ENCODE measurements at regions not wholly inside any gene's neighbourhood (a gene's known extent, or its start where the extent isn't known, plus 50 kb on each side); places are given as distances from the start of the nearest gene placed in this dataset.

GRCh38 chr3:184481984-184482671 is 79.5 kb upstream of the EPHB3 start:
- peaks cover 4 to 5% of the 10 kb centered on the region in 2 experiments; a peak in 2 of 4 replicates for H3K4me1 Mint-ChIP-seq

More at GRCh38 chr3:184481984-184482671, 79.5 kb upstream of the EPHB3 start:
- no peaks in the 10 kb centered on the region for H3K79me1 ChIP-seq (ENCODE audit: insufficient read depth, low read depth, low read length, poor library complexity, severe bottlenecking)
- no peak overlapping the region for H3K27ac ChIP-seq (ENCODE audit: insufficient read length, low read depth, low read length)
- no peak for DNase-seq
- no CpG with 5 or more reads among the region's 7 CpGs for WGBS (ENCODE audit: extremely low coverage, insufficient read length, low lambda C conversion rate)
- no peak overlapping the region for H2BK12ac ChIP-seq (ENCODE audit: insufficient read length, low read depth, low read length)
- H3K14ac ChIP-seq (ENCODE audit: insufficient read depth, low read length), result no peak overlapping the region
- no peaks in the 10 kb centered on the region for H3K4me1 ChIP-seq (ENCODE audit: insufficient read depth, low read length)
- H2BK5ac ChIP-seq (ENCODE audit: insufficient read length, low read length), result no peak overlapping the region
- Mint-ChIP-seq H3K27ac (no peak overlapping the region), H3K27me3 (ENCODE audit: low read depth) (no peaks in the 10 kb centered on the region; the same call in 1 of the 2 replicates), H3K4me3 (no peak overlapping the region), H3K36me3 (ENCODE audit: insufficient read depth in 1 of 3, low read depth in 3 of 3) (no peaks in the 10 kb centered on the region), H3K9me3 (no peaks in the 10 kb centered on the region; a peak in 1 of 5 replicates)
- no peak overlapping the region for H4K5ac ChIP-seq (ENCODE audit: insufficient read length, low read depth, low read length)
- H4K20me1 ChIP-seq (ENCODE audit: control insufficient read depth, insufficient read depth, insufficient read length), result no peaks in the 10 kb centered on the region
- no peak overlapping the region for H2AK5ac ChIP-seq (ENCODE audit: insufficient read length, low read length)
- no peak overlapping the region for H3K4ac ChIP-seq (ENCODE audit: low read depth, low read length)
- no peak overlapping the region for H3K56ac ChIP-seq (ENCODE audit: insufficient read length, low read depth, low read length)
- H3K4me2 ChIP-seq (ENCODE audit: insufficient read depth, insufficient read length, low read length), result no peak overlapping the region
- no peaks in the 10 kb centered on the region for H3K9me3 ChIP-seq (ENCODE audit: control insufficient read depth, low read depth, low read length)
- H3K79me2 ChIP-seq (ENCODE audit: insufficient read depth, low read length), result no peaks in the 10 kb centered on the region
- H2BK120ac ChIP-seq (ENCODE audit: low read depth, low read length, poor library complexity, severe bottlenecking), result no peak overlapping the region
- H3K23me2 ChIP-seq (ENCODE audit: insufficient read length, low read depth, low read length, poor library complexity, severe bottlenecking), result no peaks in the 10 kb centered on the region
- TF ChIP-seq CTCF (conservative IDR thresholded peaks at IDR 0.05), result no peak
- H2BK15ac ChIP-seq (ENCODE audit: low read depth, low read length), result no peak overlapping the region
- H4K8ac ChIP-seq (replicated peaks; ENCODE audit: insufficient read length, low read depth, low read length), result no peak overlapping the region
- H3K23ac ChIP-seq (ENCODE audit: insufficient read length, low read depth, low read length), result no peak overlapping the region
- H2BK20ac ChIP-seq (ENCODE audit: low read depth, low read length, poor library complexity, severe bottlenecking), result no peak overlapping the region
- no peak overlapping the region for H3T11ph ChIP-seq (ENCODE audit: low read length)
- no peak overlapping the region for H2AFZ ChIP-seq (ENCODE audit: low read length)
- H3K27me3 ChIP-seq (ENCODE audit: insufficient read depth, low read length), result no peaks in the 10 kb centered on the region
- H3K9ac ChIP-seq (ENCODE audit: extremely low read depth, insufficient read length, low read length), result no peak overlapping the region
- no peak overlapping the region for H3K18ac ChIP-seq (ENCODE audit: insufficient read length, low read depth, low read length)
- no peak overlapping the region for H4K91ac ChIP-seq (ENCODE audit: insufficient read length, low read depth, low read length)
